Parathyroid adenoma (tissue), 2 donors: ENCODE measurements at regions not wholly inside any gene's neighbourhood (a gene's known extent, or its start where the extent isn't known, plus 50 kb on each side); places are given as distances from the start of the nearest gene placed in this dataset.
"Not testable (repeated sequence)": the region's sequence is repeated elsewhere in the genome, so short reads cannot be mapped to it uniquely, and the experiment has no call there.

Source experiments
- H2AFZ ChIP-seq: fragments of 300-600 bp; sonication (generic); one replicate; pipeline ENCODE4 v1.7.0; 2017; ENCODE audit warnings: antibody characterized with exemption, mild to moderate bottlenecking
- H3K27ac ChIP-seq: fragments of 300-600 bp; sonication (generic); one replicate; pipeline ENCODE4 v1.7.0; 2017
- H3K27me3 ChIP-seq: fragments of 300-600 bp; sonication (generic); one replicate; pipeline ENCODE4 v1.7.0; 2017; ENCODE audit warnings: low read length; ENCODE audit not compliant: control insufficient read depth, insufficient read depth
- H3K36me3 ChIP-seq: fragments of 300-600 bp; sonication (generic); one replicate; pipeline ENCODE4 v1.7.0; 2017; ENCODE audit warnings: low read length; ENCODE audit not compliant: control insufficient read depth, insufficient read depth
- H3K4me1 ChIP-seq: fragments of 300-600 bp; sonication (generic); one replicate; pipeline ENCODE4 v1.7.0; 2017; ENCODE audit warnings: control low read depth
- H3K4me2 ChIP-seq: fragments of 300-600 bp; sonication (generic); one replicate; pipeline ENCODE4 v1.7.0; 2017; ENCODE audit warnings: low read length
- H3K4me3 ChIP-seq: fragments of 300-600 bp; sonication (generic); one replicate; pipeline ENCODE4 v1.7.0; 2017; ENCODE audit warnings: low read depth, low read length
- H3K79me2 ChIP-seq: fragments of 300-600 bp; sonication (generic); one replicate; pipeline ENCODE4 v1.7.0; 2017; ENCODE audit warnings: control low read depth
- H3K9ac ChIP-seq: fragments of 300-600 bp; sonication (generic); one replicate; pipeline ENCODE4 v1.7.0; 2017; ENCODE audit warnings: mild to moderate bottlenecking
- H3K9me3 ChIP-seq: fragments of 300-600 bp; sonication (generic); one replicate; pipeline ENCODE4 v1.7.0; 2017; ENCODE audit warnings: low read length; ENCODE audit not compliant: control insufficient read depth
- TF ChIP-seq, protein P1 (sequence below): fragments of 300-600 bp; sonication (generic); IDR thresholded peaks from one replicate; pipeline ENCODE4 v1.7.0; 2017; ENCODE audit warnings: antibody characterized with exemption, mild to moderate bottlenecking
- donor health status: primary hyperparathyroidism.

DNA sequence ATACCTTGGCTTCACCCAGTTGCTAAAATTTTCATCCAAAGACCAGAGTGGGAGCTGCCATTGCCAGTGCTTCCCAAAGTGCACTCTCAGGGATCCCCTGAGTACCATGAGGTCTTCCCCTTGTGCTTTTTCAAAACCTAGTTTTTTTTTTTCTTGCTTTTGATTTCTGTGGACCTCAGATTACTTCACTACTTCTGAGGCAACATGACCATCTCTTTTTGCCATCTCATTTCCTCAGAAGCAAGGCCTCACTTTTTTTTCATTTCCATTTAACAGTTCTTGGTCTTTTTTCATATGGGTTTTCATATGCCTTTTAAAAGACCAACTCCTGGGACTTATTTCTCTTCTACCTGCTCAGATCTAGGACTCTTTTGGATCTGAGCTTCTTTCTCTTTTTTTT lies 64.1 kb upstream of the MMS22L start:
- no peaks in the 10 kb centered on the region for H3K9me3 ChIP-seq
- H3K27me3 ChIP-seq, result no peaks in the 10 kb centered on the region
- no peak overlapping the region for H3K27ac ChIP-seq
- no peak overlapping the region for H3K9ac ChIP-seq
- no peak overlapping the region for H3K4me3 ChIP-seq
- no peak overlapping the region for H2AFZ ChIP-seq
- TF ChIP-seq, protein P1, sequence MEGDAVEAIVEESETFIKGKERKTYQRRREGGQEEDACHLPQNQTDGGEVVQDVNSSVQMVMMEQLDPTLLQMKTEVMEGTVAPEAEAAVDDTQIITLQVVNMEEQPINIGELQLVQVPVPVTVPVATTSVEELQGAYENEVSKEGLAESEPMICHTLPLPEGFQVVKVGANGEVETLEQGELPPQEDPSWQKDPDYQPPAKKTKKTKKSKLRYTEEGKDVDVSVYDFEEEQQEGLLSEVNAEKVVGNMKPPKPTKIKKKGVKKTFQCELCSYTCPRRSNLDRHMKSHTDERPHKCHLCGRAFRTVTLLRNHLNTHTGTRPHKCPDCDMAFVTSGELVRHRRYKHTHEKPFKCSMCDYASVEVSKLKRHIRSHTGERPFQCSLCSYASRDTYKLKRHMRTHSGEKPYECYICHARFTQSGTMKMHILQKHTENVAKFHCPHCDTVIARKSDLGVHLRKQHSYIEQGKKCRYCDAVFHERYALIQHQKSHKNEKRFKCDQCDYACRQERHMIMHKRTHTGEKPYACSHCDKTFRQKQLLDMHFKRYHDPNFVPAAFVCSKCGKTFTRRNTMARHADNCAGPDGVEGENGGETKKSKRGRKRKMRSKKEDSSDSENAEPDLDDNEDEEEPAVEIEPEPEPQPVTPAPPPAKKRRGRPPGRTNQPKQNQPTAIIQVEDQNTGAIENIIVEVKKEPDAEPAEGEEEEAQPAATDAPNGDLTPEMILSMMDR, result no peak
- H3K4me2 ChIP-seq, result no peak overlapping the region
- no peaks in the 10 kb centered on the region for H3K4me1 ChIP-seq
- no peaks in the 10 kb centered on the region for H3K36me3 ChIP-seq
- H3K79me2 ChIP-seq, result no peaks in the 10 kb centered on the region

DNA sequence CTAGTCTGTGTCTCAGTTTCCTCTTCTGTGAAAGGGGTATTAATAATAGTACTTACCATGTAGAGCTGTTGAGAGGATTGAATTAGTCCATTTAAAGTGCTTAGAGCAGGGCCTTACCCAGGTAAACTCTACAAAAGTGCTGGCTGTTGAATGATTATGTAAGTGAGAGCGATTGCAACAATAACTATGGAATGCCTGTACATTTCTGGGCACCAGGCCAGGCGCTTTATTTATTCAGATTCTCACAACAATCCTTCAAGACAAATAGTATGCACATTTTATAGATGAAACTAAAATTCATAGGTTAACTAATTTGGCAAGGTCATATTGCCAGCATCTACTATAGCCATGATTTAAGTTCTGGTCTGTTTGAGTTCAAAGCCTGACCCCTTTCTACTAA lies 78.3 kb upstream of the MMS22L start:
- TF ChIP-seq, protein P1, result no peak
- H3K9ac ChIP-seq, result no peak overlapping the region
- no peaks in the 10 kb centered on the region for H3K27me3 ChIP-seq
- H3K36me3 ChIP-seq, result no peaks in the 10 kb centered on the region
- no peak overlapping the region for H3K27ac ChIP-seq
- H3K9me3 ChIP-seq, result no peaks in the 10 kb centered on the region
- no peak overlapping the region for H3K4me2 ChIP-seq
- no peaks in the 10 kb centered on the region for H3K4me1 ChIP-seq
- H3K4me3 ChIP-seq, result no peak overlapping the region
- no peak overlapping the region for H2AFZ ChIP-seq
- H3K79me2 ChIP-seq, result no peaks in the 10 kb centered on the region

DNA sequence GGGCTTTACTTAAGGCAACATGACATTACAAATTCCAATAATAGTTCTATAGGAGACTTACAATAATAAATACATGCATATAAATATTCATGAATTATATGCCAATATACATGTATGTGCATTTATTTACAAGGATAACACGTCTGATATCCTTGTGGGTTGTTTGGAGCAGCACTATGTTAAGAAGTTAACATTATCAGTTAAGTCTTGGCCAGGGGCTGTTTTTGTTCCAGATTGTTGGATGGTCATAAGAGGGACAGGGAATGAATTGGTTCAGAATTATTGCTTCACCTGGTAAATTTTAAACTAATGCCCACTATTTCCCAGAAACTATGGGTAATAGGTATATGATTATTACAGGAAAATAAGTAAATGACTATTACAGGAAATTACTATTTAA lies 81.3 kb upstream of the MMS22L start:
- Histone ChIP-seq H3K4me2 (no peak overlapping the region), H3K9ac (no peak overlapping the region), H3K4me3 (no peak overlapping the region), H3K9me3 (no peaks in the 10 kb centered on the region), H3K27me3 (no peaks in the 10 kb centered on the region), H3K36me3 (no peaks in the 10 kb centered on the region), H3K79me2 (no peaks in the 10 kb centered on the region), H3K27ac (no peak overlapping the region), H3K4me1 (no peaks in the 10 kb centered on the region), H2AFZ (no peak overlapping the region)
- TF ChIP-seq, protein P1, result no peak

DNA sequence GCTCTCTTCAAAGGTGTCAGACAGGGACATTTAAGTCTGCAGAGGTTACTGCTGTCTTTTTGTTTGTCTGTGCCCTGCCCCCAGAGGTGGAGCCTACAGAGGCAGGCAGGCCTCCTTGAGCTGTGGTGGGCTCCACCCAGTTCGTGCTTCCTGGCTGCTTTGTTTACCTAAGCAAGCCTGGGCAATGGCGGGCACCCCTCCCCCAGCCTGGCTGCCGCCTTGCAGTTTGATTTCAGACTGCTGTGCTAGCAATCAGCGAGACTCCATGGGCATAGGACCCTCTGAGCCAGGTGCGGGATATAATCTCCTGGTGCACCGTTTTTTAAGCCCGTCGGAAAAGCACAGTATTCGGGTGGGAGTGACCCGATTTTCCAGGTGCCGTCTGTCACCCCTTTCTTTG lies 99.1 kb upstream of the MMS22L start:
- H3K9me3 ChIP-seq, H3K27ac ChIP-seq, H3K79me2 ChIP-seq, H3K27me3 ChIP-seq, H3K4me1 ChIP-seq, H3K4me3 ChIP-seq, H3K36me3 ChIP-seq, H2AFZ ChIP-seq, H3K9ac ChIP-seq, H3K4me2 ChIP-seq: not testable (repeated sequence)

DNA sequence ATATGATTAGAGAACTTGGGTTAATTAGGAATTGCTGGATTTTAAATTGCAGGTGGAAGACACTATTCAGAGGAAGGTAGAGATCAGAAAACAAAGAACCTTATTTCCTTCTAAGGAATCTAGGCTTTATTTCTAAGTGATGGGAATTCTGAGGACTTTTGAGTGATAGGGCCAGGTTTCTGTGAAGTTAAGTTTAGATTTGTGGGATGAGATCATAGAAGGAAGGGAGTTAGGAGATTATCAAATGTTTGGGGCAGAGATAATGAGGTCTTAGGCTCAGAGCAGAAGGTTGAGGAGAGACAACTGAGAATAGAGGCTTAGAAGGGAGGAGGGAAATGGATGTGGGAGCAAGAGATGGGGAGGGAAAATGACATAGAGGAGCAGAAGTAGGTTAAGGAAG lies 109.7 kb upstream of the MMS22L start:
- Histone ChIP-seq H3K27me3 (no peaks in the 10 kb centered on the region), H3K9me3 (no peaks in the 10 kb centered on the region), H3K79me2 (no peaks in the 10 kb centered on the region), H3K4me3 (no peak overlapping the region), H3K27ac (no peak overlapping the region), H2AFZ (no peak overlapping the region), H3K36me3 (no peaks in the 10 kb centered on the region), H3K4me2 (no peak overlapping the region), H3K9ac (no peak overlapping the region), H3K4me1 (no peaks in the 10 kb centered on the region)
- TF ChIP-seq, protein P1, result no peak
